ENCODE measurements at regions not wholly inside any gene's neighbourhood (a gene's known extent, or its start where the extent isn't known, plus 50 kb on each side); places are given as distances from the start of the nearest gene placed in this dataset.

GRCh38 chr3:188102861-188103547 lies 51.0 kb upstream of the LPP start:
- no peak for TF ChIP-seq CTCF (IDR thresholded peaks at IDR 0.05; ENCODE audit: low read depth, low read length, poor library complexity, severe bottlenecking)
- TF ChIP-seq EZH2phosphoT487 (IDR thresholded peaks at IDR 0.05; ENCODE audit: borderline replicate concordance, low read length) = no peak
